Memory B cell (primary cell): ENCODE measurements at regions not wholly inside any gene's neighbourhood (a gene's known extent, or its start where the extent isn't known, plus 50 kb on each side); places are given as distances from the start of the nearest gene placed in this dataset.

Experiments used
- ATAC-seq: fragments of 150-1000 bp; cut with Tn5 transposase; 2 replicates; pipeline ENCODE4 v1.10.0; 2021; ENCODE audit warnings: low read depth, mild to moderate bottlenecking, moderate library complexity
- DNase-seq, 2 donors: peaks; one replicate each; pipeline ENCODE4 v3.0.0; 2022; ENCODE audit warnings: low spot score in 2 of 2
- H3K27ac Mint-ChIP-seq: one replicate; pipeline ENCODE4 v1.8.0; 2022; ENCODE audit warnings: mild to moderate bottlenecking, moderate library complexity, mixed read lengths
- H3K27me3 Mint-ChIP-seq: one replicate; pipeline ENCODE4 v1.8.0; 2022; ENCODE audit warnings: mixed read lengths
- H3K36me3 Mint-ChIP-seq: one replicate; pipeline ENCODE4 v1.8.0; 2022; ENCODE audit warnings: mild to moderate bottlenecking, mixed read lengths
- H3K4me1 Mint-ChIP-seq: one replicate; pipeline ENCODE4 v1.8.0; 2022; ENCODE audit warnings: mixed read lengths
- H3K4me3 Mint-ChIP-seq: one replicate; pipeline ENCODE4 v1.8.0; 2022; ENCODE audit warnings: mild to moderate bottlenecking, moderate library complexity, mixed read lengths
- H3K9me3 Mint-ChIP-seq: one replicate; pipeline ENCODE4 v1.8.0; 2022; ENCODE audit warnings: mixed read lengths

GRCh38 chr2:234615643-234616356, 118.9 kb upstream of the ARL4C start:
- Mint-ChIP-seq H3K27ac (no peak overlapping the region), H3K4me3 (no peak overlapping the region), H3K9me3 (peaks cover 4% of the 10 kb centered on the region), H3K27me3 (peaks cover 10% of the 10 kb centered on the region), H3K36me3 (peaks cover 5% of the 10 kb centered on the region), H3K4me1 (peaks cover 4% of the 10 kb centered on the region)
- no peak for ATAC-seq
- no peak for DNase-seq

GRCh38 chr2:234611209-234611608, 114.3 kb upstream of the ARL4C start:
- H3K4me3 Mint-ChIP-seq = no peak overlapping the region
- peaks cover 4% of the 10 kb centered on the region for H3K9me3 Mint-ChIP-seq
- peaks cover 6% of the 10 kb centered on the region for H3K36me3 Mint-ChIP-seq
- DNase-seq (no peak), ATAC-seq (no peak)
- no peak overlapping the region for H3K27ac Mint-ChIP-seq
- no peaks in the 10 kb centered on the region for H3K4me1 Mint-ChIP-seq
- H3K27me3 Mint-ChIP-seq = peaks cover 13% of the 10 kb centered on the region

GRCh38 chr2:234608946-234609345, 112.1 kb upstream of the ARL4C start:
- Mint-ChIP-seq H3K4me3 (no peak overlapping the region), H3K27ac (no peak overlapping the region), H3K27me3 (peaks cover 14% of the 10 kb centered on the region), H3K36me3 (peaks cover 6% of the 10 kb centered on the region), H3K4me1 (no peaks in the 10 kb centered on the region), H3K9me3 (peaks cover 4% of the 10 kb centered on the region)
- ATAC-seq (no peak), DNase-seq (no peak)

DNA sequence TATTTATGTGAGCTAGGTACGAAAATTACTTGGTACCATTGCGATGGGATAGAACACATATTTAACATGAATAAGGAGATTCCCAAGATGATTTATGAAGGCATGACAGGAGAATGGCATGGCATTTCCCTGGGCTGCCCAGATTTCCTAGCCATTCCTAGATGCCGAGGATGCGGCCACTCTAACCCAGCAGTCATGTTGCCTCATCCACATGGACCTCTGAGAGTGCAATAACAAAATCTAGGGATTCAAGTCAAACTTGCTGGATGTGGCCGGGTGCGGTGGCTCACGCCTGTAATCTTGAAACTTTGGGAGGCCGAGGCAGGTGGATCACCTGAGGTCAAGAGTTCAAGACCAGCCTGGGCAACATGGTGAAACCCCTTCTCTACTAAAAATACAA, 110.8 kb upstream of the ARL4C start:
- ATAC-seq (no peak), DNase-seq (no peak)
- Mint-ChIP-seq H3K4me1 (no peaks in the 10 kb centered on the region), H3K9me3 (peaks cover 4% of the 10 kb centered on the region), H3K27me3 (peaks cover 14% of the 10 kb centered on the region), H3K4me3 (no peak overlapping the region), H3K36me3 (peaks cover 6% of the 10 kb centered on the region), H3K27ac (no peak overlapping the region)

DNA sequence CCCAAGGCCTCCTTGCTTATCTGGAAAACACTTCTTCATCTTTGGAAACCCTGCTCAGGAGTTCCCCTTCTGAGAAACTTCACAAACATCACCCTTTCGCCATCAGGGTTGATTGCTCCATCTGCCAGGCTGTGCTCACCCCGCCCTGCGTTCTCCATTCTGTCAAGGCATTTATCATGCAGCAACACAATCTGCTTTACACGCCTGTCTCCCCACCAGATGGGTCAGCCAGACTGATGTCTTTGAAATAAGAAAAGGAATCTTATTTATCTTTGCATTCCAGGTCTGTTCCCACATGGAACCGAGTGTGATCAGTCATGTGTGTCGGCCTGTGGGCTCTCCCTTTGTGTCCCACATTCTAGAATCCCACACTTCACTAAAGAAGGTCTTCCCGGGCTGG, 110.0 kb upstream of the ARL4C start:
- no peak for DNase-seq
- peaks cover 2% of the 10 kb centered on the region for H3K36me3 Mint-ChIP-seq
- H3K4me3 Mint-ChIP-seq = no peak overlapping the region
- no peaks in the 10 kb centered on the region for H3K4me1 Mint-ChIP-seq
- ATAC-seq = no peak
- no peak overlapping the region for H3K27ac Mint-ChIP-seq
- peaks cover 11% of the 10 kb centered on the region for H3K27me3 Mint-ChIP-seq
- peaks cover under 1% of the 10 kb centered on the region for H3K9me3 Mint-ChIP-seq

- DNase-seq (no peak), ATAC-seq (no peak)
- Mint-ChIP-seq H3K9me3 (no peaks in the 10 kb centered on the region), H3K27me3 (peaks cover 10% of the 10 kb centered on the region), H3K27ac (no peak overlapping the region), H3K4me3 (no peak overlapping the region), H3K36me3 (peaks cover 1% of the 10 kb centered on the region), H3K4me1 (no peaks in the 10 kb centered on the region)
Measured at GRCh38 chr2:234603619-234604018, 106.7 kb upstream of the ARL4C start.

DNA sequence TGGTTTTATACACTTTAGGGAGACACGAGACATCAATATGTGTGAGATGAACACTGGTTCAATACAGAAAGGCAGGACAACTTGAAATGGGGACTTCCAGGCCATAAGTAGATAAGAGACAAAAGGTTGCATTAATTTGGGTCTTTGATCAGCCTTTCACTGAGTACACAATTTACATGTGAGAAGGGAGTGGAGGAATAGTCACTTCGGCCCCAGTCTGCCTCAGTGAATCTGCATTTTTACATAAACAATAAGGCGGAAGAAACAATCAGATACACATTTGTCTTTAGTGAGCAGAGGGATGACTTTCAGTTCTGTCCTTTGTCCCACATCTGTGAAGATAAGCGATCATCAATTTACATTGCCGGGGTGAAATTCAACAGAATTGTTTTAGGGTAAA, 104.3 kb upstream of the ARL4C start:
- no peak overlapping the region for H3K4me3 Mint-ChIP-seq

GRCh38 chr2:234597576-234597861, 100.6 kb upstream of the ARL4C start:
- H3K4me1 Mint-ChIP-seq = no peaks in the 10 kb centered on the region
- H3K9me3 Mint-ChIP-seq = no peaks in the 10 kb centered on the region
- H3K27me3 Mint-ChIP-seq = peaks cover 5% of the 10 kb centered on the region
- H3K4me3 Mint-ChIP-seq = no peak overlapping the region
- no peak overlapping the region for H3K27ac Mint-ChIP-seq
- no peaks in the 10 kb centered on the region for H3K36me3 Mint-ChIP-seq
- ATAC-seq (no peak), DNase-seq (no peak)

More for the DNA sequence above, 104.3 kb upstream of the ARL4C start:
- no peak for ATAC-seq
- H3K27me3 Mint-ChIP-seq = peaks cover 8% of the 10 kb centered on the region
- no peaks in the 10 kb centered on the region for H3K9me3 Mint-ChIP-seq
- no peaks in the 10 kb centered on the region for H3K36me3 Mint-ChIP-seq
- H3K27ac Mint-ChIP-seq = no peak overlapping the region
- H3K4me1 Mint-ChIP-seq = no peaks in the 10 kb centered on the region
- DNase-seq = no peak

DNA sequence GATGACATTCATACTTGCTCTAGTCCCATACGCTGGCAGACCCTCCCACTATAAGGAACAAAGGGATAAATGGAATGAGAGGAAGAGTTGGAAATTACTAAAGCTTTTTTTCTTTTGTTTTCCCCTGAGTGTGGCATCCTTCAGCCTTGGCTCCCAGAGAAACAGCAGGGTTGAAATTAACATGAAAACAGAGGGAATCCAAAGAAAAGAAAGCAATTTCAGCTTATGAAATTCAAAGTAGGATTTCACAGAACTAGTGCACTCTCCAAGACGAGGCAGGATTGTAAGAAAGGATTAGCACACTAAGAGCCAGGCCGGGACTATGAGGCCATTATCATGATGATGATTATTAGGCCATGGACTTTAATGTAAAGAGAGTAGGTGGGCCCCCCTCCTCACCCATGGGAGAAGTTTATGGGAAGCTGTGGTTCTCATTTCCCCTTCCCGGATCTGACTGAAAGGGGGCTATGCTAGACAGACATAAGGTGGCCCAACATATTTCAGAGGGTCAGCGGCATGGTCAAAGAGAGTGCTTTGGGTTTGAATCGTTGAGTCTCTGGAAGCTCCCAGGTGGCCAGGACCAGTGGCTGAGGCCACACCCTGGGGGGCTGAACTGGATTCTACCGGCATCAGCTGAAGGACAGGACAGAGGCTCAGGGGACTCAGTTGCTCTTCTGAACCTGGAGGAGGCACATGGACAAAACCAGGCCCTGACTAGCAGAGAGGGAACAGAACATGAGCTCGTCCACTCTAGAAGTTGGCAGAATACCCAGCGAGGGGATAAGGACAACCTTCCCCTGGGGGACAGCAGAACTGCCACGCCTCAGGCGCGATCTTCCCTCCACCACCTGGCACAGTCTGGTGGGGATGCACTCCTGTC, 100.1 kb upstream of the ARL4C start:
- DNase-seq (no peak), ATAC-seq (no peak)
- no peak overlapping the region for H3K27ac Mint-ChIP-seq
- H3K9me3 Mint-ChIP-seq = no peaks in the 10 kb centered on the region
- no peaks in the 10 kb centered on the region for H3K36me3 Mint-ChIP-seq
- H3K4me3 Mint-ChIP-seq = no peak overlapping the region
- peaks cover 5% of the 10 kb centered on the region for H3K27me3 Mint-ChIP-seq
- no peaks in the 10 kb centered on the region for H3K4me1 Mint-ChIP-seq

DNA sequence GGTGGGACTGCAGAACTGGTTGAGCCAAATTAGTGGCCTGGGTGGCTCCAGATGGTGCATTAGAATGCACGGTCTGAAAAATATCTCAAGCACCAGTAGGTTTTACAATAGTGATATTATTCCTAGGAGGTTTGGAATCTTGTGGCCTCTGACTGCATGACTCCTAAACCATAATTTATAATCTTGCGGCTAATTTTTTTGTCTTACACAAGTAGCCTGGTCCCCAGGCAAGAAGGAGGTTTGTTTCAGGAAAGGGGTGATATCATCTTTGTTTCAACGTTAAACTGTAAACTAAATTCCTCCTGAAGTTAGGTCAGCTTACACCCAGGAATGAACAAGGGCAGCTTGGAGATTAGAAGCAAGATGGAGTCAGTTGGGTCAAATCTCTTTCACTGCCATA, 98.9 kb upstream of the ARL4C start:
- ATAC-seq = no peak
- Mint-ChIP-seq H3K4me1 (no peaks in the 10 kb centered on the region), H3K4me3 (no peak overlapping the region), H3K36me3 (no peaks in the 10 kb centered on the region), H3K27me3 (peaks cover 5% of the 10 kb centered on the region), H3K27ac (no peak overlapping the region), H3K9me3 (no peaks in the 10 kb centered on the region)
- DNase-seq = no peak

DNA sequence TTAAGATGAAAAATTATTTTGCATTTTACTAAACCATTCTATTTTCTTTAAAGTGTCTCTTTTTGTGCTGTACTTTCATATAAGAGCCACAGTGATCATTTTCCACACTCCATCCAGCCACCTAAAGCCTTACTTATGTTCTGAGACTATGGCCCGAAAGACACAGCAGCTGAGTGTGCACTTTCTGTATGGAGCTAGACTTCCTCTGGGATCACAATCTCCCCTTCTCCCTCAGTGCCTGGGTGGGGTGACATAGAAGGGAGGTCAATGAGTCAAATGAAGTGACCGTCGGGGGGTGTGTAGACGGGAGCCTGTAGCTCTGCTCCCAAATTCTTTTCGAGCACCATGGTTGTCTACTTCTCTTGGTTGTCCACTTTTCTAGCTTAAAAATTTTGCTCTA, 97.8 kb upstream of the ARL4C start:
- H3K27ac Mint-ChIP-seq = no peak overlapping the region
- DNase-seq (no peak), ATAC-seq (no peak)
- H3K36me3 Mint-ChIP-seq = no peaks in the 10 kb centered on the region
- H3K27me3 Mint-ChIP-seq = peaks cover 10% of the 10 kb centered on the region
- no peak overlapping the region for H3K4me3 Mint-ChIP-seq
- H3K4me1 Mint-ChIP-seq = no peaks in the 10 kb centered on the region
- no peaks in the 10 kb centered on the region for H3K9me3 Mint-ChIP-seq

- DNase-seq (no peak), ATAC-seq (no peak)
- Mint-ChIP-seq H3K9me3 (no peaks in the 10 kb centered on the region), H3K4me1 (no peaks in the 10 kb centered on the region), H3K27me3 (peaks cover 10% of the 10 kb centered on the region), H3K27ac (no peak overlapping the region), H3K4me3 (no peak overlapping the region), H3K36me3 (no peaks in the 10 kb centered on the region)
Measured at GRCh38 chr2:234593636-234594035, 96.8 kb upstream of the ARL4C start.

GRCh38 chr2:234592541-234592940, 95.7 kb upstream of the ARL4C start:
- ATAC-seq = no peak
- DNase-seq = no peak
- no peaks in the 10 kb centered on the region for H3K36me3 Mint-ChIP-seq
- H3K9me3 Mint-ChIP-seq = no peaks in the 10 kb centered on the region
- H3K27me3 Mint-ChIP-seq = peaks cover 9% of the 10 kb centered on the region
- H3K27ac Mint-ChIP-seq = no peak overlapping the region
- no peak overlapping the region for H3K4me3 Mint-ChIP-seq
- no peaks in the 10 kb centered on the region for H3K4me1 Mint-ChIP-seq

DNA sequence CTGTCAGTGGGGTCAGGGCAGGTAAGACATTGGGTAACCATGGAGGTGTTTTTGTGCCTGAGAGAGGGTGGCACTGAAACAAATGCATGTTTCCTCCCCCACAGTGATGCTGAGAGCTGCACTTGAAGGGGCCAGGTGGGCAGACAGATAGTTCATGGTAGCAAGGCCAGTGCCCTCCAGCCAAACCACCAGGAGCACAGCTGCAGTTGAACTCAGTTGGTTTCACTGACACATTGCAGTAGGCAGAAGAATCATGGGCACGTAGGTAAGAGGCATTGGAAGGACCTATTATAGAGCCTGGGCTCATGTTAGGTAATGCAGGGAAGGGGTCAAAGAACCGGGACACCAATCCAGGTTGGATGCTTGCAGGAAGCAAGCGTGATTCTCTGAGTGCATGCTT, 93.2 kb upstream of the ARL4C start:
- Mint-ChIP-seq H3K27me3 (peaks cover 8% of the 10 kb centered on the region), H3K27ac (no peak overlapping the region), H3K36me3 (no peaks in the 10 kb centered on the region), H3K4me1 (no peaks in the 10 kb centered on the region), H3K4me3 (no peak overlapping the region), H3K9me3 (no peaks in the 10 kb centered on the region)
- ATAC-seq = no peak
- no peak for DNase-seq

GRCh38 chr2:234588054-234588430, 91.2 kb upstream of the ARL4C start:
- no peaks in the 10 kb centered on the region for H3K9me3 Mint-ChIP-seq
- H3K27me3 Mint-ChIP-seq = peaks cover 10% of the 10 kb centered on the region
- H3K36me3 Mint-ChIP-seq = no peaks in the 10 kb centered on the region
- H3K27ac Mint-ChIP-seq = no peak overlapping the region
- DNase-seq (no peak), ATAC-seq (no peak)
- H3K4me3 Mint-ChIP-seq = no peak overlapping the region
- H3K4me1 Mint-ChIP-seq = no peaks in the 10 kb centered on the region
